ENCODE measurements at regions not wholly inside any gene's neighbourhood (a gene's known extent, or its start where the extent isn't known, plus 50 kb on each side); places are given as distances from the start of the nearest gene placed in this dataset.

DNA sequence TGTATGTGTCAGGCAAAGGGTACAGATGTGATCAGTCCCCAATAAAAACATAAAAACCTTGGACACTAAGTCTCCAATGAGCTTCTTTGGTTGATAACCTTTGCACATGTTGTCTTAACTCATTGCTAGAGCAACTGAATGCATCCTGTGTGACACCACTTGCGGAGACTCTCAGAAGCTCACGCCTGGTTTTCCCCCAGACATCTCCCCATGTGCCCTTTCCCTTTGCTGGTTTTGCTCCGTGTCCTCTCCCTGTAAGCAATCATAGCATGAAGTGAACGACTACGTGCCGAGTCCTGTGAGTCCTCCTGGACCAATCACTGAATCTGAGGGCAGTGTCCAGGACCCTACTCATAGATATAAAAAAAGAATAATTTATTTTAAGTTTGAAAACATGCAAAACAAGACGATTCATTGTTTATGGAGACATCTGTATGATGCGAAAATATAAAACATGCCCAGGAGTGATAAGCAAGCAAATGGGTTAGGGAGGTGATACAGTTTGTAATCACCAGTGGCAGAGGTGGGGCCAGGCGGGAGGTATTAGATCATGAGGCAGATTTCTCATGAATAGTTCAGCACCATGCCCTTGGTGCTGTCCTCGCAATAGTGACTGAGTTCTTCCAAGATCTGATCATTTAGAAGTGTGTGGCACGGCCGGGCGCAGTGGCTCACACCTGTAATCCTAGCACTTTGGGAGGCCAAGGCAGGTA is 115.5 kb downstream of the MED10 start:
- no peak for TF ChIP-seq RAD21 (conservative IDR thresholded peaks at IDR 0.05)
- TF ChIP-seq EP300 (conservative IDR thresholded peaks at IDR 0.05; ENCODE audit: poor library complexity, severe bottlenecking): no peak

Data from neural cell (in vitro differentiated cells).